Natural killer cell treated with Interleukin-12 subunit alpha and Interleukin-12 subunit beta and Interleukin-15 and Interleukin-18, amount 100 ng/mL, for 72 hours (primary cell): ENCODE measurements at regions not wholly inside any gene's neighbourhood (a gene's known extent, or its start where the extent isn't known, plus 50 kb on each side); places are given as distances from the start of the nearest gene placed in this dataset.
"Not testable (repeated sequence)": the region's sequence is repeated elsewhere in the genome, so short reads cannot be mapped to it uniquely, and the experiment has no call there.

Experiments
- ATAC-seq, 2 donors: fragments of 150-1000 bp; cut with Tn5 transposase in 1 of 2; sonication (Bioruptor Pico), chemical (Tn5 transposase) in 1 of 2; 2 replicates each; pipeline ENCODE4 v1.10.0; 2021
- DNase-seq: peaks from one replicate; pipeline ENCODE4 v3.0.0; 2022; ENCODE audit warnings: low spot score
- H3K27ac Mint-ChIP-seq, 2 donors: 1 replicate in 1 of 2; 2 replicates in 1 of 2; pipeline ENCODE4 v1.8.0; 2022; ENCODE audit warnings: mixed read lengths in 2 of 2, mild to moderate bottlenecking in 1 of 2, moderate library complexity in 1 of 2
- H3K27me3 Mint-ChIP-seq, 2 donors: 1 replicate in 1 of 2; 2 replicates in 1 of 2; pipeline ENCODE4 v1.8.0; 2022; ENCODE audit warnings: mixed read lengths in 2 of 2
- H3K36me3 Mint-ChIP-seq: one replicate; pipeline ENCODE4 v1.8.0; 2022; ENCODE audit warnings: mixed read lengths
- H3K4me1 Mint-ChIP-seq, 2 donors: 1 replicate in 1 of 2; 2 replicates in 1 of 2; pipeline ENCODE4 v1.8.0; 2022; ENCODE audit warnings: low read depth in 2 of 2, mixed read lengths in 2 of 2, mild to moderate bottlenecking in 1 of 2
- H3K4me3 Mint-ChIP-seq: one replicate; pipeline ENCODE4 v1.8.0; 2022; ENCODE audit warnings: mixed read lengths
- H3K9me3 Mint-ChIP-seq: 2 replicates; pipeline ENCODE4 v1.8.0; 2022; ENCODE audit warnings: mixed read lengths

DNA sequence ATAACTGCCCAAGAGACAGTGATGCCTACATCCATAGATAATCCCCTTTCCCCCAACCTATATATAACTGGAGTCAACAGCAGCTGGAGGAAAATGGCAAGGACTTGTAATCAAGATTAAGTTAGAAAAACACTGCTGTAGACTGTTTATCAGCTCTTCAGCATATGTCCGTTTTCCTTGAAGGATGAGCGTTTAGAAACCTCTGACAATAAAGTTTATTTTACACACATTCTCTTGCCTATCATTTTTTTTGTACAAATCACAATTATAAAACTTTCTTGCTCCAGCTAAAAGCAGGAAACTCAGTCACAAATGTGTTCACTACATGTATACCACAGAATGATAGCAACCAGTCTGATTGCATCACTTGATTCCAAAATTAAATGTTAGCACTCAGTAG lies 50.8 kb downstream of the PPIAL4G start:
- not testable (repeated sequence) for H3K27me3 Mint-ChIP-seq, ATAC-seq, DNase-seq, H3K9me3 Mint-ChIP-seq, H3K4me3 Mint-ChIP-seq
- Mint-ChIP-seq H3K27ac (peak overlapping the region; percentile 58 to 63), H3K4me1 (peaks cover 44 to 50% of the 10 kb centered on the region in 2 donors), H3K36me3 (peaks cover 41% of the 10 kb centered on the region)

DNA sequence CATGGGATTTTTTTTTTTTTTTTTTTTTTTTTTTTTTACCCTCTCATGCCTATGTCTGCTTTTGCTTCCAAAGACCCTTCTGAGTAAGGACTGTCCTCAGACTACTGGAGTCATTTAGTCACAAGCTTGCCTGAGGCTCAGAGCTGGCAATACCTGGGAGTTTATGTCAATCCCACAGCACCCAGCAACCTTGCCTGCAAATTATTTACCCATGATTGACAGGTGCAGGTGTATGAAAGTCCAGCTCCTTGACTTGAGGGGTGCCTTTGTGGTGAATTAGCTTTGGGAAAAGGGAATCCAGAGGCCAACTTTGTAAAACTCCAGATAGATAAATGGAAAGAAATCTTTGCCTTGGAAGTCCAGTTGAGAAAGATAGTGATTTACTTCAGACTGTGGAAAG lies 53.2 kb downstream of the PPIAL4G start:
- Mint-ChIP-seq H3K36me3 (peaks cover 49% of the 10 kb centered on the region), H3K27ac (peak overlapping the region in 1 of 2 donors; percentile 51), H3K4me1 (peaks cover 50 to 54% of the 10 kb centered on the region in 2 donors)
- not testable (repeated sequence) for ATAC-seq, H3K4me3 Mint-ChIP-seq, H3K9me3 Mint-ChIP-seq, DNase-seq, H3K27me3 Mint-ChIP-seq

DNA sequence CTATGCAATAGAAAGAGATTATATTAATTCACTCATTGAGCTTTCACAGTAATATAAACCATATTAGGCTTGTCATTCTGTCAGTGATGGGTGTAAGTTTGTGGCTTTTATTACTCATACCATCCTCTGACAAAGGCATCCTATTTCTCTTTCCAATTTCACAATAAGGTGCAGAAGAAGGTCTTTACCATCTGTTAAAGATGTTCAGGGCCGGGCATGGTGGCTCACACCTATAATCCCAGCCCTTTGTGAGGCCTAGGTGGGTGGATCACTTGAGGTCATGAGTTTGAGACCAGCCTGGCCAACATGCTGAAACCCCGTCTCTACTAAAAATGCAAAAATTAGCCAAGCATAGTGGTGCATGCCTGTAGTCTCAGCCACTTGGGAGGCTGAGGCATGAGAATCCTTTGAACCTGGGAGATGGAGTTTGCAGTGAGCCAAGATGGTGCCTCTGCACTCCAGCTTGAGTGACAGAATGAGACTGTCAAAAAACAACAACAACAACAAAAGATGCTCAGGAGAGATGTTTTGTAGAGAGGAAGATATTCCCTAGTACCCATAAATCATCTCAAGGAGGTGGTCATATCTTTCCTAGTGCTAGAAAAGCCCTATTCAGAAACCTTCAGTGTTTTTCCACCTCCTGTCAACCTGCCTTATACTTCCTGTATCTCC lies 56.0 kb downstream of the PPIAL4G start:
- not testable (repeated sequence) for H3K27me3 Mint-ChIP-seq, H3K9me3 Mint-ChIP-seq
- peaks cover 36% of the 10 kb centered on the region for H3K36me3 Mint-ChIP-seq
- ATAC-seq: peak; percentile 94 to 97
- H3K4me3 Mint-ChIP-seq: peak overlapping the region; percentile 63
- DNase-seq: peak; percentile 60
- H3K27ac Mint-ChIP-seq: peak overlapping the region; percentile 81 to 83
- peaks cover 52 to 53% of the 10 kb centered on the region in 2 donors for H3K4me1 Mint-ChIP-seq

DNA sequence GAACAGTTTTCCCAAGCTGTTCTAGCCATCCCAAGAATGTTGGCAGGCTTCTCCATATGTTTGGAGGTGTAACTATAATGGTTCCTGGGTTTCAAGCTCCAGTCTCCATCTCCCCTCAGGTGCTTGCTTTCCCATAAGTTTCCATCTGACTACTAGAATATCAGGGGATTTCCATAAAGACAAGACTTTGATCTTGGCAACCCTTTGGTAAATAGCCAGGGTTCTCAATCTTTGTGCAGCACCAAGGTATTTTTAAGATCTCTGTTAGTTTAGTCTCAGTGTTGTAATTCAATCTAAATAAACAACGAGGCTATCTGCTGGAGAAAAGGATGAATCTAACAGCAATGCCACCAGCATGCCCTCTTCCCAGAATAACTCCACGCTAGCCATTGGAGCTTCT lies 56.7 kb downstream of the PPIAL4G start:
- not testable (repeated sequence) for H3K27me3 Mint-ChIP-seq, H3K9me3 Mint-ChIP-seq, DNase-seq, ATAC-seq
- peak overlapping the region; percentile 63 for H3K4me3 Mint-ChIP-seq
- H3K27ac Mint-ChIP-seq: peak overlapping the region; percentile 81 to 83
- H3K36me3 Mint-ChIP-seq: peaks cover 32% of the 10 kb centered on the region
- peaks cover 46% of the 10 kb centered on the region in 2 donors for H3K4me1 Mint-ChIP-seq

DNA sequence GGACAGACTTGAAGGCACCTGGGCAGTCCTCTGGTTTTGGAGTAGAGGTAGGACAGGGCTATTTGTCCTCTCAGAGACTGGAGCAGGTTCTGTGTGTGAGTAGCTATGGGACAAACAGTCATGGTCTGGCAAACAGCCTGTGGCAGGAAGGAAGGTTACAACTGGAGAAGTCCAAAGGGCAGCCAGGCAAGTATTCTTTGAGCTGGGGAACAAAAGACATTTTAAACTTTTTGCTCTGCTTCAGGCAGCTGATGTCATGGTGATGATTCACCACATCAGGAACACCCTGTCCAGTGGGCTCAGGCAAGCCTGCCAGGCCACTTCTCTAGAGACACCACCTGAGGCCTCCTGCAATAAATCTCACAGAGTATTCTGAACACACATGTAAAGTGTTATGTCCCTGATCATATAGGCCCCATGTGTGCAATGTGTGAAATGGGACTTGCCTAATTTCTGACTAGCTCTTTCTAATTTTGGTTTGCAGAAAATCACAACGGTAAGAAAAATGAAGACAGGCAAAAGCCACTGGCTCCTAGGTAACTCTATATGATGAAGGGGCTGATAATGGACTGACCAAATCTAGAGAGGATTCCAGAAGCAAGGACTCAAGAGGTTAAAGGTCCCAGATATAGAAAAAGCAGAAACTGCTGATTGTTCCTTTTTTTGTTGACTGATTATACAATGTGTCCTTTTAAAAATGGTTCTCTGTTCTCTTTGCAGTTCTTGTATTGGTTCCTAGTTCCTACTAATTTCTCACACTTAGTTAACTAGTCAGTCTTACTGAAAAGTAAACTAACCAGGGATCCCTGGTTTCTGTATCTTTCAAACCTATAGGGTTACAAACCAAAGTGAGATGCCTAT lies 58.7 kb downstream of the PPIAL4G start:
- peaks cover 23% of the 10 kb centered on the region for H3K36me3 Mint-ChIP-seq
- H3K27ac Mint-ChIP-seq, H3K27me3 Mint-ChIP-seq, DNase-seq, H3K9me3 Mint-ChIP-seq, H3K4me3 Mint-ChIP-seq: not testable (repeated sequence)
- peak in 1 of 2 donors; percentile 19 for ATAC-seq
- peaks cover 40 to 43% of the 10 kb centered on the region in 2 donors for H3K4me1 Mint-ChIP-seq

DNA sequence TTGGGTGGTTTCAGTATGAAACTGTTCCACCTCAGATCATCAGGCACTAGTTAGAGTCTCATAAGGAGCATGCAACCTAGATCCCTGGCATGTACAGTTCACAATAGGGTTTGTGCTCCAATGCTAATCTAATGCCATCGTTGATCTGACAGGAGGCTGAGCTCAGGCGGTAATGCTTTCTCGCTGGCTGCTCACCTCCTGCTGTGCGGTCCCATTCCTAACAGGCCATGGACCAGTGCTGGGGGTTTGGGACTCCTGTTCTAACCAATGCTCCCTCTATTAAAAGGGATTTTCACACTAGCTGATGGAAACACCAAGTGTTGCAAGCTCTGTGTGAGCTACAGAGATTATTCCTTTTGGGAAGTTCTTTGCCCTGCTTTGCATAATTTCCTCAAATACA lies 60.2 kb downstream of the PPIAL4G start:
- not testable (repeated sequence) for H3K9me3 Mint-ChIP-seq, ATAC-seq, H3K27me3 Mint-ChIP-seq, H3K4me3 Mint-ChIP-seq, DNase-seq, H3K36me3 Mint-ChIP-seq
- peak overlapping the region in 1 of 2 donors; percentile 54 for H3K27ac Mint-ChIP-seq
- H3K4me1 Mint-ChIP-seq: peaks cover 34 to 36% of the 10 kb centered on the region in 2 donors

DNA sequence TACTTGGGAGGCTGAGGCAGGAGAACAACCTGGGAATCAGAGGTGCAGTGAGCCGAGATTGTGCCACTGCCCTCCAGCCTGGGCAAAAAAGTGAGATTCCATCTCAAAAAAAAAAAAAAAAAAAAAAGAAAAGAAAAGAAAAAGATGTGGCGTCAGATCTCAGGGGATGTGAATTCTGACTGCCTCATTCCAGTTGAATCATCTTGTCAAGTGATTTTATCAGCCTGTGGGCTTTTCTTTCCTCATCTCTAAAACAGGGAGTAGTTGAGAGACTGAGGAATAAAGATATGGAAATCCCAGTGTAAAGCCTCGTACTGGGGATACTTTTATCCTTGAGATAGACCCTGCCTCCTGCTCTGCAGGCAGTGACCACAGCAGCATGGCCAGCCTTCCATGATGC lies 65.9 kb downstream of the PPIAL4G start:
- not testable (repeated sequence) for H3K27me3 Mint-ChIP-seq, H3K4me3 Mint-ChIP-seq, H3K36me3 Mint-ChIP-seq, ATAC-seq, H3K4me1 Mint-ChIP-seq, H3K27ac Mint-ChIP-seq, DNase-seq, H3K9me3 Mint-ChIP-seq

DNA sequence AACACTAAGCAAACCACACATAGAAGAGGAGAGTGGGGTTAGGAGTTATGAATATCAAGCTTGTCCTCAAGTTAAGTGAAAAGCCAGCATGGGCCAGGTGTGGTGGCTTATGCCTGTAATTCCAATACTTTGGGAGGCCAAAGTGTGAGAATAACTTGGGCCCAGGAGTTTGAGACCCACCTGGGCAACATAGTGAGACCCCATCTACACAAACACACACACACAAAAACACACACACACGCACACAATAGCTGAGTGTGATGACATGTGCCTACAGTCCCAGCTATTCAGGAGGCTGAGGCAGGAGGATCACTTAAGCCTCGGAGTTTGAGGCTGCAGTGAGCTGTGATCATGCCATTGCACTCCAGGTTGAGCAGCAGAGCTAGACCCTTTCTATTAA lies 69.7 kb downstream of the PPIAL4G start:
- not testable (repeated sequence) for H3K27ac Mint-ChIP-seq, DNase-seq, H3K4me3 Mint-ChIP-seq, H3K4me1 Mint-ChIP-seq, ATAC-seq, H3K36me3 Mint-ChIP-seq, H3K9me3 Mint-ChIP-seq, H3K27me3 Mint-ChIP-seq

DNA sequence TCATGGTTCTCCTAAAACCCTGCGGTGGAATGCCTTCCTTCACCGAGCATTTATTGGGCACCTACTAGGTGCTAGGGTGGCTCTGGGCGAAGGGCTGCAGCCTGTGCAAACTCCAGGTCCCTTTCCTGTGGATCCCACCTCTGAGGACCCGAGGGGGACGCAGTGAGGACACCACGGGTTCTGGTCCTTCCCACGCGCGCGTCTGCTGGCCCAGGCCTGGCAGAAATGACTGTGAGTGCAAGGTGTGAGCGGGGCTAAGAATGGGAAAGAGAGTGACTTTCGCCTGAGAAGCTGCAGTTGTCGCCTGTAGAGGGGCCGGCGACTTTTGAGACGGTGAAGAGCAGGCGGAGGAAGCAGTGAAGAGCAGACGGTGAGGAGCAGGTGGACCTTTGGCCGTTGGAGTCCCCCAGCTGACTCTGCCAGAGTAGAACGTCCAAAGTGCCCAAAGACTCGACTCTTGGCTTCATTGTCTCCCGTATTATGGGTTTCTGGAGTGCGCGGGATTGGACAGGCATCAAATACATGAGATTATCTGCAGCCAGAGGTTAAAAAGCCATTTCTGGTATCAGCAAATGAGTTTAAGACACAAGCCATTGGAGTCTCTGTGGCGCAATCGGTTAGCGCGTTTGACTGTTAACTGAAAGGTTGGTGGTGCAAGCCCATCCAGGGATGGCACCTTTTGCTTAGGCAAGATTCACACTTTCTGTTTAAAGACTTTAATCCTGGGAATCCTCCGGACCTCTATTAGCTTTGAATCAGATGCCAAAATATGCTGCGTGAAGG lies 78.1 kb downstream of the PPIAL4G start:
- not testable (repeated sequence) for H3K36me3 Mint-ChIP-seq, DNase-seq, H3K4me3 Mint-ChIP-seq, H3K27me3 Mint-ChIP-seq, ATAC-seq, H3K9me3 Mint-ChIP-seq, H3K27ac Mint-ChIP-seq
- H3K4me1 Mint-ChIP-seq: peaks cover 20 to 26% of the 10 kb centered on the region in 2 donors

DNA sequence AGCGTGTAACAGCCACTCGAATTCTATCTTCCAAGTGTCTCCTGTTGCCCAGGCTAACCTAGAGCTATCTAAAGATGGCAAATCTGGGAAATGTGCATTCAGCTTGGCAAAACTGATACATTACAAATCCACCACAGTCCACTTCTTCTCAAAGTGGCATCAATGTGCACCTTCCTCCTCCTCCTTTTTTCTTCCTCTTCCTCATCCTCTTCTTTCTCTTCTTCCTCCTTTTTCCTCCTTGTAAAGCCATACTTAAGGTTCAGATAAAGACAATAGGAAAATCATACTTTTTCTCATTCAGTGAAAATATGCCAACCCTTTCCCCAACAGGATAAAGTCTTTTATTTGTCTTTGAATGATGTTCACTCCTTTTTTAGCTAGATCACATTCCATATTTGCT lies 79.2 kb downstream of the PPIAL4G start:
- peaks cover 20 to 26% of the 10 kb centered on the region in 2 donors for H3K4me1 Mint-ChIP-seq
- H3K27ac Mint-ChIP-seq: peak overlapping the region; percentile 26 to 51
- H3K36me3 Mint-ChIP-seq, H3K9me3 Mint-ChIP-seq, ATAC-seq, H3K27me3 Mint-ChIP-seq, DNase-seq: not testable (repeated sequence)
- H3K4me3 Mint-ChIP-seq: peak overlapping the region; percentile 64

DNA sequence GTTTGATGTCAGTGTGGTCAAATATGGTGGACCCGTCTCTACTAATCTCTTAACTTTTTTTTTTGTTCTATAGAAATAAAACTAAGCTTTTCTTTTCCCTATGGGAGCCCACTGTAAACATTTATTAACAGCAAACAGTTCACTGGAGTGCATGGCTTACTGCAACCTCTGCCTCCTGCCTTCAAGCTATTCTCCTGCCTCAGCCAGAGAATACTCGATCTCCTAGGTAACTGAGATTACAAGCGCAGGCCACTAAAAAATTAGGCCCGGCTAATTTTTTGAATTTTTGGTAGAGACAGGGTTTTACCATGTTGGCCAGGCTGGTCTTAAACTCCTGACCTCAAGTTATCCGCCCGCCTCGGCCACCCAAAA lies 80.0 kb downstream of the PPIAL4G start:
- H3K27me3 Mint-ChIP-seq, H3K9me3 Mint-ChIP-seq, DNase-seq, H3K36me3 Mint-ChIP-seq, ATAC-seq: not testable (repeated sequence)
- Mint-ChIP-seq H3K4me1 (peaks cover 20 to 23% of the 10 kb centered on the region in 2 donors), H3K4me3 (peak overlapping the region; percentile 99), H3K27ac (peak overlapping the region; percentile 93 to 99)

DNA sequence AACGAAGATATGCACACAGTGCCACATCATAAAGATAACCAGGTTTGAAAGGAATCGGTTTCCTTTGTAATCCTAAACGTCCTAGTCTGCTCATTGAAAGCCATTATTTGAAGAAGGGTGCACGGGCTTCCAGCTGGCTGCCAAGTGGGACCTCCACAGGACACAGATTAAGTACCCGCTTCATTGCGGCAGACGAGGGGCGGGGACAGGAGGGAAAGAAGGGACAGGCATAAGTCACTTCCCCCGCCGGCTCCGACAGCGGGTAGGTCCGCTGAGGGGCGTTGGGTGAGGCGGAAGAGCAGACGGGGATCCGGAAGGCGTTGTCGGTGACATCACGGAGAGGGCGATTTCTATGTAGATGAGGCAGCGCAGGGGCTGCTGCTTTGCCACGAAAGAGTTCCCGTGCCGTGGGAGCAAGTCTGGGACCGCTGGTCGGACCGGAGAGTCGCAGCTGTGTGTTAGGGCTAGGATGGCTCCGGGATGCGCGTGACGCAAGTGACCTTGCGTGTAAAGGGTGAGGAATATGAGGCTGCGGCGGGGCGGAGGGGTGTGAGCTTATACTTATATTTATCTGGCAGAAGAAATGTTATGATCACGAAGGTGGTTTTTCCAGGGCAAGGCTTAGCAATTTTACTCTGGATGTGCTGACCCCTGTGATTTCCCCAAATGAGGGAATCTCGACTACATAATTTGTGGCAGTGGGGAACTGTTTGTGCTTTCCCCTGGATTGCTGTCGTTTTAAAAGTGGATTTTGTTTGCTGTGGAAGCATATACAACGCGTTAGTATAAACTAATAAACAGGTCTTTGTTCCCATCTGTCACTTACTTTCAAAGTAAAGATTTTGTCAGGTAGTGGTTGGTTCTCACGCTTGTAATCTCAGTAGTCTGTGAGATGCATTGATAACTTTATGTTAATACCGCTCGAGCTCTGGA lies 80.7 kb downstream of the PPIAL4G start:
- peak overlapping the region; percentile 99 for H3K4me3 Mint-ChIP-seq
- H3K9me3 Mint-ChIP-seq, H3K36me3 Mint-ChIP-seq, H3K27me3 Mint-ChIP-seq: not testable (repeated sequence)
- DNase-seq (peak; percentile 93), ATAC-seq (peak; percentile 93 to 97)
- peak overlapping the region; percentile 93 to 99 for H3K27ac Mint-ChIP-seq
- peaks cover 20 to 23% of the 10 kb centered on the region in 2 donors for H3K4me1 Mint-ChIP-seq

DNA sequence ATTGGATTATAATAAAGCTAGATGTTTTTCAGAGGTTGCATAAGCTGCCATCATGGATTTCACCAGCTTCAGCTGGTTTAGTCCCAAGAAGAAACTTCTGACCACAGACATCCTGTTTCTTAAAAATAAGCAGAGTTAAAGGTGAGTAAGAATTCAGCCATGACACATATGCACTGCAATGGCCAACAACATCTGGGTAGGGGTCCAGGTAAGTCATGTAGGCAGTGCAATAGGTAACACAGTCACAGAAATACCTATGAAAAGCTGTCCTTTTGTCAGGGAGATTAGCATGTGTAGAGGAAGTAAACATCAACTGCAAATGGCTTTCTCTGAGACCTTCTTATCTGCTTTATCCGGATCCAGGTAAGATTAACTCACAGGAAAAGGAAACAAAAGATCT lies 85.6 kb downstream of the PPIAL4G start:
- H3K4me1 Mint-ChIP-seq: peaks cover 13 to 16% of the 10 kb centered on the region in 2 donors
- not testable (repeated sequence) for H3K27me3 Mint-ChIP-seq, DNase-seq, ATAC-seq, H3K27ac Mint-ChIP-seq, H3K4me3 Mint-ChIP-seq, H3K9me3 Mint-ChIP-seq, H3K36me3 Mint-ChIP-seq
